ENCODE measurements at regions not wholly inside any gene's neighbourhood (a gene's known extent, or its start where the extent isn't known, plus 50 kb on each side); places are given as distances from the start of the nearest gene placed in this dataset.

GRCh38 chr15:68484696-68485400, 52.9 kb upstream of the ITGA11 start:
- Histone ChIP-seq H4K8ac (ENCODE audit: low read depth in 2 of 2, low read length in 2 of 2) (peak overlapping the region; percentile 52 to 68; a peak in 2 of 4 replicates), H3K4me2 (ENCODE audit: low read depth, low read length) (peak overlapping the region; percentile 86), H3K27me3 (ENCODE audit: control insufficient read depth, insufficient read depth, low read length) (peaks cover 6% of the 10 kb centered on the region), H4K5ac (ENCODE audit: low read depth, low read length) (peak overlapping the region; percentile 80), H2AK5ac (ENCODE audit: low read depth, low read length) (peak overlapping the region; percentile 98; the same call in 1 of the 2 replicates), H3K18ac (ENCODE audit: low read depth, low read length) (peak overlapping the region; percentile 78), H2BK15ac (ENCODE audit: low read depth, low read length) (peak overlapping the region; percentile 64; the same call in 1 of the 3 replicates), H2AK9ac (replicated peaks; ENCODE audit: low read depth, low read length, poor library complexity) (peak overlapping the region; percentile 67), H3K23ac (ENCODE audit: low read depth, low read length) (peak overlapping the region; percentile 64), H3K14ac (replicated peaks; ENCODE audit: low read depth, low read length) (peak overlapping the region; percentile 66), H3K4me1 (ENCODE audit: control insufficient read depth, insufficient read depth, low read length) (peaks cover 24% of the 10 kb centered on the region), H3K4me3 (ENCODE audit: insufficient read depth, low read depth, low read length) (0 out of 2 replicates have a peak overlapping the region, but pooled peaks have one; percentile 22), H3K79me1 (ENCODE audit: low read depth in 1 of 2, low read length in 2 of 2) (no peaks in the 10 kb centered on the region), H3K9me1 (ENCODE audit: insufficient read depth, low read length) (peaks cover 10% of the 10 kb centered on the region), H3K4ac (ENCODE audit: low read depth, low read length) (peak overlapping the region; percentile 91), H3K9ac (ENCODE audit: low read depth, low read length) (peak overlapping the region; percentile 39; the same call in 1 of the 2 replicates), H2BK5ac (ENCODE audit: low read depth, low read length, poor library complexity, severe bottlenecking) (peak overlapping the region; percentile 51), H4K91ac (ENCODE audit: insufficient read depth, low read depth, low read length) (peak overlapping the region; percentile 87), H3K9me3 (ENCODE audit: control insufficient read depth, insufficient read depth, low read length) (no peaks in the 10 kb centered on the region), H4K20me1 (ENCODE audit: insufficient read depth, low read length) (no peaks in the 10 kb centered on the region), H3K56ac (ENCODE audit: extremely low read depth, insufficient read depth, low read length) (no peak overlapping the region), H2BK20ac (ENCODE audit: low read depth, low read length) (peak overlapping the region; percentile 76), H2AFZ (replicated peaks; ENCODE audit: low read length, poor library complexity) (peak overlapping the region; percentile 75), H3K27ac (ENCODE audit: insufficient read depth, low read length) (peak overlapping the region; percentile 89), H2BK120ac (ENCODE audit: low read depth, low read length) (peak overlapping the region; percentile 91), H3K36me3 (ENCODE audit: control insufficient read depth, insufficient read depth, low read length) (no peaks in the 10 kb centered on the region)
- in situ Hi-C loops (cut with MboI; ENCODE audit: low sequenced_read_pairs) = no loop called here
- ATAC-seq (ENCODE audit: low read depth) = peak; percentile 91
- intact Hi-C loops (cut with micrococcal nuclease) = no loop called here
- TF ChIP-seq MXI1 (IDR thresholded peaks at IDR 0.05; ENCODE audit: borderline replicate concordance, low read depth, low read length) (no peak), ELK1 (IDR thresholded peaks at IDR 0.05; ENCODE audit: borderline replicate concordance, low read depth, low read length) (no peak), MAZ (IDR thresholded peaks at IDR 0.05; ENCODE audit: borderline replicate concordance, low read depth, low read length) (peak; percentile 35; the same call in 1 of the 2 replicates), NFE2L2 (IDR thresholded peaks at IDR 0.05; ENCODE audit: low read depth, low read length) (no peak), FOS (IDR thresholded peaks at IDR 0.05; ENCODE audit: low read depth, low read length) (no peak), CHD1 (IDR thresholded peaks at IDR 0.05; ENCODE audit: low read depth, low read length) (no peak), RAD21 (IDR thresholded peaks at IDR 0.05; ENCODE audit: low read length) (no peak), POLR2A (IDR thresholded peaks at IDR 0.05; ENCODE audit: low read depth, low read length) (no peak)
- 40% methylated on average over 1 of the region's 14 CpGs; no CpG with 5 or more reads in 1 of the 2 experiments for WGBS, 2 experiments (ENCODE audit: extremely low coverage in 2 of 2, insufficient read length in 1 of 2)
- POLR2A ChIA-PET (ENCODE audit: unreplicated experiment) = no interaction called here
- CTCF ChIA-PET = no interaction called here
- DNase-seq = peak; percentile 59
- BruUV-seq (replicated peaks) = no TSS peak
- dilution Hi-C loops (cut with HindIII; ENCODE audit: low sequenced_read_pairs, unreplicated experiment) = no loop called here

Measured in IMR-90 (cell line).